Caco-2 (cell line): ENCODE measurements at regions not wholly inside any gene's neighbourhood (a gene's known extent, or its start where the extent isn't known, plus 50 kb on each side); places are given as distances from the start of the nearest gene placed in this dataset.

ENCODE experiments used
- BruUV-seq: library from RNA; stranded (reverse); fragments of 400-500 nt; replicated peaks from 2 replicates; lab custom pipeline; 2021; lab: Mats Ljungman, UMichigan
- CTCF ChIA-PET: fragments of 300-600 bp; sonication (Branson Sonifier 250); formaldehyde crosslinking; loops from one replicate; lab custom pipeline; 2022; ENCODE audit warnings: antibody characterized with exemption; lab: Charles Lee
- POLR2A ChIA-PET: fragments of 300-600 bp; sonication (Branson Sonifier 250); formaldehyde crosslinking; loops from one replicate; lab custom pipeline; 2022; ENCODE audit warnings: antibody characterized with exemption; lab: Charles Lee
- DNase-seq, 2 experiments: peaks; one replicate each; pipeline versions ENCODE4 v3.0.0 to v3.0.0-alpha.2; 2020 to 2022
- H3K27me3 ChIP-seq: replicated peaks from 2 replicates; pipeline ENCODE4 v1.6.0; 2011; ENCODE audit warnings: low read length; ENCODE audit not compliant: control insufficient read depth, insufficient read depth
- H3K36me3 ChIP-seq: 2 replicates; pipeline ENCODE4 v1.5.1; 2011; ENCODE audit warnings: low read length; ENCODE audit not compliant: control insufficient read depth, insufficient read depth
- H3K4me1 ChIP-seq: fragments of 250-450 bp; sonication (Bioruptor Pico); 2 replicates; pipeline ENCODE4 v1.5.1; 2020; ENCODE audit warnings: mild to moderate bottlenecking
- H3K4me3 ChIP-seq: 2 replicates; pipeline ENCODE4 v1.5.1; 2011; ENCODE audit warnings: low read depth, mild to moderate bottlenecking, control low read depth, low read length
- H3K9me3 ChIP-seq: fragments of 250-450 bp; sonication (Bioruptor Pico); 2 replicates; pipeline ENCODE4 v1.5.1; 2020; ENCODE audit warnings: mild to moderate bottlenecking, moderate library complexity
- H3K27ac Mint-ChIP-seq: one replicate; pipeline ENCODE4 v1.8.0; 2022; ENCODE audit warnings: mixed read lengths; ENCODE audit not compliant: unreplicated experiment
- H3K27me3 Mint-ChIP-seq: one replicate; pipeline ENCODE4 v1.8.0; 2022; ENCODE audit warnings: mixed read lengths; ENCODE audit not compliant: insufficient read depth, unreplicated experiment
- H3K36me3 Mint-ChIP-seq: one replicate; pipeline ENCODE4 v1.8.0; 2022; ENCODE audit warnings: mild to moderate bottlenecking, mixed read lengths; ENCODE audit not compliant: insufficient read depth, unreplicated experiment
- H3K4me1 Mint-ChIP-seq: one replicate; pipeline ENCODE4 v1.8.0; 2022; ENCODE audit warnings: low read depth, mixed read lengths; ENCODE audit not compliant: unreplicated experiment
- H3K4me3 Mint-ChIP-seq: one replicate; pipeline ENCODE4 v1.8.0; 2022; ENCODE audit warnings: mild to moderate bottlenecking, moderate library complexity, mixed read lengths; ENCODE audit not compliant: unreplicated experiment
- H3K9me3 Mint-ChIP-seq: one replicate; pipeline ENCODE4 v1.8.0; 2022; ENCODE audit warnings: mixed read lengths; ENCODE audit not compliant: unreplicated experiment
- intact Hi-C: fragments of 100-400 bp; cut with micrococcal nuclease; formaldehyde crosslinking; loops from one replicate; pipeline ENCODE4 v1.10.0; 2022; ENCODE audit not compliant: unreplicated experiment
- TF ChIP-seq, protein P1 (sequence below), 2 experiments: fragments of 200-600 bp in 1 of 2; IDR thresholded peaks; 1 replicate in 1 of 2; 2 replicates in 1 of 2; pipeline versions ENCODE4 v1.5.1 to v1.8.0; 2011 to 2022; ENCODE audit warnings: antibody characterized with exemption in 1 of 2, control low read depth in 1 of 2, inconsistent platforms in 1 of 2, low read depth in 1 of 2, low read length in 1 of 2, mild to moderate bottlenecking in 1 of 2, moderate library complexity in 1 of 2; ENCODE audit not compliant: insufficient read depth in 1 of 2, severe bottlenecking in 1 of 2, unreplicated experiment in 1 of 2

DNA sequence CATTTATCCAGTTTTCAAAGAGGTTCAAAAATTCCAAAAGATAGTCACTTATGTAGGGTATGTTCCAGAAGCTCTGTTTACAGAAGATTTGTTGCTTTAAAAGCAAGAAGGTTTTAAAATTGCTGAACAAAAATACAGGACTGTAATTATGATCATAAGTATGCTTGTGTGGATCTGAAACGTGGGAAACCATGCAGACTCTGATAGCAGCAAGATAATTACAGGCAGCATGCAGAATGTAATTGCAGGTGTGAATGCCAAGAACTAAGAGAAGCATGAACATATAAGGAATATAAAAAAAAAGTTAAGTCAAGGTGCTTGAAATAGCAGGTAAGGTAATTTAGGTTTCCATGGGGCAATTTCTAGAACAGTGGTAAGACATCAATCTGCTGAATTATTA, 405.7 kb downstream of the ARL4A start:
- Histone ChIP-seq H3K4me3 (no peak overlapping the region), H3K4me1 (0 out of 2 replicates have a peak, but pooled peaks cover 3% of the 10 kb centered on the region), H3K9me3 (no peaks in the 10 kb centered on the region), H3K36me3 (no peaks in the 10 kb centered on the region), H3K27me3 (no peaks in the 10 kb centered on the region)
- BruUV-seq, result no TSS peak
- TF ChIP-seq, protein P1, sequence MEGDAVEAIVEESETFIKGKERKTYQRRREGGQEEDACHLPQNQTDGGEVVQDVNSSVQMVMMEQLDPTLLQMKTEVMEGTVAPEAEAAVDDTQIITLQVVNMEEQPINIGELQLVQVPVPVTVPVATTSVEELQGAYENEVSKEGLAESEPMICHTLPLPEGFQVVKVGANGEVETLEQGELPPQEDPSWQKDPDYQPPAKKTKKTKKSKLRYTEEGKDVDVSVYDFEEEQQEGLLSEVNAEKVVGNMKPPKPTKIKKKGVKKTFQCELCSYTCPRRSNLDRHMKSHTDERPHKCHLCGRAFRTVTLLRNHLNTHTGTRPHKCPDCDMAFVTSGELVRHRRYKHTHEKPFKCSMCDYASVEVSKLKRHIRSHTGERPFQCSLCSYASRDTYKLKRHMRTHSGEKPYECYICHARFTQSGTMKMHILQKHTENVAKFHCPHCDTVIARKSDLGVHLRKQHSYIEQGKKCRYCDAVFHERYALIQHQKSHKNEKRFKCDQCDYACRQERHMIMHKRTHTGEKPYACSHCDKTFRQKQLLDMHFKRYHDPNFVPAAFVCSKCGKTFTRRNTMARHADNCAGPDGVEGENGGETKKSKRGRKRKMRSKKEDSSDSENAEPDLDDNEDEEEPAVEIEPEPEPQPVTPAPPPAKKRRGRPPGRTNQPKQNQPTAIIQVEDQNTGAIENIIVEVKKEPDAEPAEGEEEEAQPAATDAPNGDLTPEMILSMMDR (IDR thresholded peaks at IDR 0.05; ENCODE audit: insufficient read depth in 1 of 2, low read depth in 1 of 2, low read length in 1 of 2, severe bottlenecking in 1 of 2, unreplicated experiment in 1 of 2), result no peak
- Mint-ChIP-seq H3K9me3 (peaks cover 13% of the 10 kb centered on the region), H3K27me3 (no peaks in the 10 kb centered on the region), H3K4me1 (peaks cover 23% of the 10 kb centered on the region), H3K4me3 (no peak overlapping the region), H3K36me3 (peaks cover 26% of the 10 kb centered on the region), H3K27ac (no peak overlapping the region)
- ChIA-PET CTCF (no interaction called here), POLR2A (no interaction called here)
- no peak for DNase-seq
- intact Hi-C loops, result no loop called here

DNA sequence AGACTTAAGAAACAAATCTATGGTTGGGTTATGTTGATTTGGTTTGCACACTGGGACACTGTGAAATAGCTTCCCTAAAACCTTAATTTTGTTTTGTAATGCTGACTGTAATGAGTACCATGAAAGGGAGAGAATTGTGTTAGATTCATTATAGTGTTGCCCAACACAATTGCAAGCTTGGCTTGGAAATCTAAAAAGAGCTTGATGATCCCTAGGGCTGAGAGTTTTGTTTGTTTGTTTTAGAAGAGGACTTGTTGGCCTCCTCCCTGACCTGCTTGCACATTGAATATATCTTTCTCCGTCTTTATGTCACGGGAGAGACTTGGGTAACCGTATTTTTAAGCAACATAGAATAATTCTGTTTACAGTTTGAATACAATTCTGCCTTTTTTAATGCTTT, 410.1 kb downstream of the ARL4A start:
- no TSS peak for BruUV-seq
- Mint-ChIP-seq H3K4me3 (no peak overlapping the region), H3K27ac (no peak overlapping the region), H3K36me3 (peaks cover 20% of the 10 kb centered on the region), H3K9me3 (no peaks in the 10 kb centered on the region), H3K4me1 (peaks cover 14% of the 10 kb centered on the region), H3K27me3 (no peaks in the 10 kb centered on the region)
- ChIA-PET POLR2A (no interaction called here), CTCF (no interaction called here)
- no peak for DNase-seq
- TF ChIP-seq, protein P1 (IDR thresholded peaks at IDR 0.05; ENCODE audit: insufficient read depth in 1 of 2, low read depth in 1 of 2, low read length in 1 of 2, severe bottlenecking in 1 of 2, unreplicated experiment in 1 of 2), result no peak
- Histone ChIP-seq H3K36me3 (no peaks in the 10 kb centered on the region), H3K27me3 (no peaks in the 10 kb centered on the region), H3K9me3 (no peaks in the 10 kb centered on the region), H3K4me1 (0 out of 2 replicates have a peak, but pooled peaks cover 3% of the 10 kb centered on the region), H3K4me3 (no peak overlapping the region)
- intact Hi-C loops, result no loop called here

DNA sequence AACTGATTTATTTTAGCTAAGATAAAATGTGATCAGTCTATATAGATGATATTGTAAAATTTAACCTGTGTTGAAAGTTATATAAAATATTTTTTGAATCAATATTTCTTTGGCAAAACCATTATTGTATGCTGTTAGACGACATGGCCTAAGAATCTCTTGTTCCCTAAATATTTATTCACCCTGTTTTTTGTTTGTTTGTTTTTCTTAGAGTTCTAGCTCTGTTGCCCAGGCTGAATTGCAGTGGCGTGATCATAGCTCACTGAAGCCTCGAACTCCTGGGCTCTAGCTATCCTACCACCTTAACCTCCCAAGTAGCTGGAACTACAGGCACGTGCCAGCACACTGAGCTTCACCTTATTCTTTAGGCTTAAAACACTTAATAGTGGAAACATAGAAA, 410.7 kb downstream of the ARL4A start:
- H3K27me3 ChIP-seq, result no peaks in the 10 kb centered on the region
- TF ChIP-seq, protein P1 (IDR thresholded peaks at IDR 0.05; ENCODE audit: insufficient read depth in 1 of 2, low read depth in 1 of 2, low read length in 1 of 2, severe bottlenecking in 1 of 2, unreplicated experiment in 1 of 2), result no peak
- Mint-ChIP-seq H3K36me3 (peaks cover 20% of the 10 kb centered on the region), H3K27ac (no peak overlapping the region), H3K9me3 (no peaks in the 10 kb centered on the region), H3K27me3 (no peaks in the 10 kb centered on the region), H3K4me1 (peaks cover 7% of the 10 kb centered on the region), H3K4me3 (no peak overlapping the region)
- H3K4me3 ChIP-seq, result no peak overlapping the region
- no peaks in the 10 kb centered on the region for H3K4me1 ChIP-seq
- ChIA-PET POLR2A (no interaction called here), CTCF (no interaction called here)
- no peaks in the 10 kb centered on the region for H3K9me3 ChIP-seq
- DNase-seq, result no peak
- no peaks in the 10 kb centered on the region for H3K36me3 ChIP-seq
- intact Hi-C loops, result no loop called here
- BruUV-seq, result no TSS peak
